ENCODE measurements at regions not wholly inside any gene's neighbourhood (a gene's known extent, or its start where the extent isn't known, plus 50 kb on each side); places are given as distances from the start of the nearest gene placed in this dataset.
"Not testable (repeated sequence)": the region's sequence is repeated elsewhere in the genome, so short reads cannot be mapped to it uniquely, and the experiment has no call there.

- H2AK5ac ChIP-seq (ENCODE audit: low read length, severe bottlenecking): no peak overlapping the region
- no peak overlapping the region for H2AFZ ChIP-seq (ENCODE audit: low read depth, low read length)
- no peak overlapping the region for H3K4me2 ChIP-seq (ENCODE audit: low read length, poor library complexity, severe bottlenecking)
- no peak overlapping the region for H4K91ac ChIP-seq (ENCODE audit: low read length)
- H3K79me1 ChIP-seq (replicated peaks; ENCODE audit: low read length, poor library complexity, severe bottlenecking): no peaks in the 10 kb centered on the region
- H3K9ac ChIP-seq (ENCODE audit: low read length): no peak overlapping the region
- no peaks in the 10 kb centered on the region for H3K4me1 ChIP-seq (ENCODE audit: control insufficient read depth, insufficient read depth, low read depth, low read length)
- no peak overlapping the region for H3K14ac ChIP-seq (ENCODE audit: low read length in 2 of 2)
- H3K9me3 ChIP-seq (ENCODE audit: control insufficient read depth, low read length): peaks cover 27% of the 10 kb centered on the region
- H3K27me3 ChIP-seq (ENCODE audit: control insufficient read depth in 1 of 2, insufficient read depth in 1 of 2, low read length in 2 of 2): no peaks in the 10 kb centered on the region
- H2BK120ac ChIP-seq (ENCODE audit: low read depth, low read length): no peak overlapping the region
- no peak overlapping the region for H2BK15ac ChIP-seq (ENCODE audit: low read depth, poor library complexity, severe bottlenecking)
- no peak overlapping the region for H3K23ac ChIP-seq (ENCODE audit: low read length in 2 of 2)
- no peak overlapping the region for H3K4ac ChIP-seq (ENCODE audit: low read depth in 1 of 2, low read length in 2 of 2)
- no peak overlapping the region for H3K4me3 ChIP-seq (ENCODE audit: insufficient read depth in 1 of 2, low read depth in 1 of 2, low read length in 2 of 2)
- H2BK12ac ChIP-seq (ENCODE audit: low read length in 2 of 2): no peak overlapping the region
- no peaks in the 10 kb centered on the region for H3K36me3 ChIP-seq (ENCODE audit: control insufficient read depth in 1 of 2, insufficient read depth in 2 of 2, low read depth in 1 of 2, low read length in 2 of 2)
- H2BK5ac ChIP-seq (ENCODE audit: low read depth, low read length, poor library complexity, severe bottlenecking): no peak overlapping the region
- H3K18ac ChIP-seq (ENCODE audit: low read depth in 1 of 2, low read length in 2 of 2): no peak overlapping the region
- no peak overlapping the region for H4K8ac ChIP-seq (ENCODE audit: low read length)
- no peak for DNase-seq
- H3K27ac ChIP-seq (ENCODE audit: low read length, poor library complexity, severe bottlenecking): no peak overlapping the region
- no CpG with 5 or more reads among the region's 1 CpG for WGBS
Observed at GRCh38 chr15:35279811-35280210, 194.7 kb upstream of the NANOGP8 start.

GRCh38 chr15:35271371-35272043 lies 186.4 kb upstream of the NANOGP8 start:
- no peak overlapping the region for H4K8ac ChIP-seq (ENCODE audit: low read length)
- no peaks in the 10 kb centered on the region for H3K36me3 ChIP-seq (ENCODE audit: control insufficient read depth in 1 of 2, insufficient read depth in 2 of 2, low read depth in 1 of 2, low read length in 2 of 2)
- no peak overlapping the region for H2BK5ac ChIP-seq (ENCODE audit: low read depth, low read length, poor library complexity, severe bottlenecking)
- no peak overlapping the region for H2BK120ac ChIP-seq (ENCODE audit: low read depth, low read length)
- WGBS: 86% methylated on average over 3 of the region's 4 CpGs
- peak overlapping the region in 1 of 2 experiments; percentile 28 for H3K14ac ChIP-seq (ENCODE audit: low read length in 2 of 2)
- H3K4me3 ChIP-seq (ENCODE audit: insufficient read depth in 1 of 2, low read depth in 1 of 2, low read length in 2 of 2): no peak overlapping the region
- no peak overlapping the region for H3K9ac ChIP-seq (ENCODE audit: low read length)
- no peak overlapping the region for H4K91ac ChIP-seq (ENCODE audit: low read length)
- peak overlapping the region; percentile 44 for H2AK5ac ChIP-seq (ENCODE audit: low read length, severe bottlenecking)
- peak overlapping the region in 1 of 2 experiments; percentile 78 for H3K18ac ChIP-seq (ENCODE audit: low read depth in 1 of 2, low read length in 2 of 2)
- peak; percentile 48 for DNase-seq
- no peaks in the 10 kb centered on the region for H3K4me1 ChIP-seq (ENCODE audit: control insufficient read depth, insufficient read depth, low read depth, low read length)
- peak overlapping the region in 1 of 2 experiments; percentile 31 for H2BK12ac ChIP-seq (ENCODE audit: low read length in 2 of 2)
- no peak overlapping the region for H3K23ac ChIP-seq (ENCODE audit: low read length in 2 of 2)
- no peak overlapping the region for H2BK15ac ChIP-seq (ENCODE audit: low read depth, poor library complexity, severe bottlenecking)
- H3K9me3 ChIP-seq (ENCODE audit: control insufficient read depth, low read length): peaks cover 8% of the 10 kb centered on the region
- peak overlapping the region; percentile 71 for H3K27ac ChIP-seq (ENCODE audit: low read length, poor library complexity, severe bottlenecking)
- H3K4me2 ChIP-seq (ENCODE audit: low read length, poor library complexity, severe bottlenecking): no peak overlapping the region
- peak overlapping the region in 1 of 2 experiments; percentile 49 for H3K4ac ChIP-seq (ENCODE audit: low read depth in 1 of 2, low read length in 2 of 2)
- H3K79me1 ChIP-seq (replicated peaks; ENCODE audit: low read length, poor library complexity, severe bottlenecking): no peaks in the 10 kb centered on the region
- no peaks in the 10 kb centered on the region for H3K27me3 ChIP-seq (ENCODE audit: control insufficient read depth in 1 of 2, insufficient read depth in 1 of 2, low read length in 2 of 2)
- no peak overlapping the region for H2AFZ ChIP-seq (ENCODE audit: low read depth, low read length)

- no peak overlapping the region for H3K4ac ChIP-seq (ENCODE audit: low read depth in 1 of 2, low read length in 2 of 2)
- no peak overlapping the region for H2AK5ac ChIP-seq (ENCODE audit: low read length, severe bottlenecking)
- peaks cover 1% of the 10 kb centered on the region for H3K4me1 ChIP-seq (ENCODE audit: control insufficient read depth, insufficient read depth, low read depth, low read length)
- WGBS: 95% methylated on average over 5 of the region's 5 CpGs
- peak overlapping the region in 1 of 2 experiments; percentile 54 for H2BK12ac ChIP-seq (ENCODE audit: low read length in 2 of 2)
- H2BK5ac ChIP-seq (ENCODE audit: low read depth, low read length, poor library complexity, severe bottlenecking): no peak overlapping the region
- H3K36me3 ChIP-seq (ENCODE audit: control insufficient read depth in 1 of 2, insufficient read depth in 2 of 2, low read depth in 1 of 2, low read length in 2 of 2): no peaks in the 10 kb centered on the region
- no peaks in the 10 kb centered on the region for H3K27me3 ChIP-seq (ENCODE audit: control insufficient read depth in 1 of 2, insufficient read depth in 1 of 2, low read length in 2 of 2)
- H3K9me3 ChIP-seq (ENCODE audit: control insufficient read depth, low read length): no peaks in the 10 kb centered on the region
- H3K23ac ChIP-seq (ENCODE audit: low read length in 2 of 2): no peak overlapping the region
- no peaks in the 10 kb centered on the region for H3K79me1 ChIP-seq (replicated peaks; ENCODE audit: low read length, poor library complexity, severe bottlenecking)
- no peak overlapping the region for H2BK15ac ChIP-seq (ENCODE audit: low read depth, poor library complexity, severe bottlenecking)
- H3K4me2 ChIP-seq (ENCODE audit: low read length, poor library complexity, severe bottlenecking): no peak overlapping the region
- H3K14ac ChIP-seq (ENCODE audit: low read length in 2 of 2): no peak overlapping the region
- H2AFZ ChIP-seq (ENCODE audit: low read depth, low read length): no peak overlapping the region
- no peak overlapping the region for H3K18ac ChIP-seq (ENCODE audit: low read depth in 1 of 2, low read length in 2 of 2)
- no peak overlapping the region for H3K4me3 ChIP-seq (ENCODE audit: insufficient read depth in 1 of 2, low read depth in 1 of 2, low read length in 2 of 2)
- no peak overlapping the region for H4K8ac ChIP-seq (ENCODE audit: low read length)
- no peak overlapping the region for H3K27ac ChIP-seq (ENCODE audit: low read length, poor library complexity, severe bottlenecking)
- no peak overlapping the region for H2BK120ac ChIP-seq (ENCODE audit: low read depth, low read length)
- no peak overlapping the region for H4K91ac ChIP-seq (ENCODE audit: low read length)
- DNase-seq: no peak
- no peak overlapping the region for H3K9ac ChIP-seq (ENCODE audit: low read length)
Observed at GRCh38 chr15:35260941-35261340, 175.8 kb upstream of the NANOGP8 start.

GRCh38 chr15:35260274-35260673 lies 175.2 kb upstream of the NANOGP8 start:
- not testable (repeated sequence) for H4K8ac ChIP-seq (ENCODE audit: low read length); H4K91ac ChIP-seq (ENCODE audit: low read length); H3K4me2 ChIP-seq (ENCODE audit: low read length, poor library complexity, severe bottlenecking); H3K36me3 ChIP-seq (ENCODE audit: control insufficient read depth in 1 of 2, insufficient read depth in 2 of 2, low read depth in 1 of 2, low read length in 2 of 2); H2AK5ac ChIP-seq (ENCODE audit: low read length, severe bottlenecking); H3K4me3 ChIP-seq (ENCODE audit: insufficient read depth in 1 of 2, low read depth in 1 of 2, low read length in 2 of 2); DNase-seq; H3K4me1 ChIP-seq (ENCODE audit: control insufficient read depth, insufficient read depth, low read depth, low read length); H3K23ac ChIP-seq (ENCODE audit: low read length in 2 of 2); H3K9me3 ChIP-seq (ENCODE audit: control insufficient read depth, low read length); H3K4ac ChIP-seq (ENCODE audit: low read depth in 1 of 2, low read length in 2 of 2); H3K9ac ChIP-seq (ENCODE audit: low read length); H3K18ac ChIP-seq (ENCODE audit: low read depth in 1 of 2, low read length in 2 of 2); H2BK5ac ChIP-seq (ENCODE audit: low read depth, low read length, poor library complexity, severe bottlenecking); H2AFZ ChIP-seq (ENCODE audit: low read depth, low read length); H2BK12ac ChIP-seq (ENCODE audit: low read length in 2 of 2); H2BK120ac ChIP-seq (ENCODE audit: low read depth, low read length); H2BK15ac ChIP-seq (ENCODE audit: low read depth, poor library complexity, severe bottlenecking); H3K27ac ChIP-seq (ENCODE audit: low read length, poor library complexity, severe bottlenecking); H3K79me1 ChIP-seq (replicated peaks; ENCODE audit: low read length, poor library complexity, severe bottlenecking); H3K27me3 ChIP-seq (ENCODE audit: control insufficient read depth in 1 of 2, insufficient read depth in 1 of 2, low read length in 2 of 2); H3K14ac ChIP-seq (ENCODE audit: low read length in 2 of 2)
- WGBS: 100% methylated on average over 3 of the region's 6 CpGs
